Lung microvascular endothelial cell (primary cell): ENCODE measurements at regions not wholly inside any gene's neighbourhood (a gene's known extent, or its start where the extent isn't known, plus 50 kb on each side); places are given as distances from the start of the nearest gene placed in this dataset.

Experiments
- DNase-seq, 2 donors: peaks; one replicate each; pipeline versions ENCODE4 v3.0.0 to v3.0.0-alpha.2; 2010; ENCODE audit warnings: low read depth in 2 of 2

GRCh38 chr2:156383798-156384197, 51.3 kb upstream of the NR4A2 start:
- no peak for DNase-seq

GRCh38 chr2:156385242-156385641, 50.9 kb upstream of the GPD2 start:
- peak in 1 of 2 donors; percentile 8 for DNase-seq
